SK-N-SH treated with all-trans-retinoic acid at 6 μM for 48 hours (cell line): ENCODE measurements at regions not wholly inside any gene's neighbourhood (a gene's known extent, or its start where the extent isn't known, plus 50 kb on each side); places are given as distances from the start of the nearest gene placed in this dataset.
A peak's percentile ranks its signal among the peaks of the same experiment; 100 is the strongest.

Source experiments
- RARB ChIP-seq: fragments of 250-450 bp; sonication (Bioruptor Pico); IDR thresholded peaks from 2 replicates; pipeline ENCODE4 v1.8.0; 2021; ENCODE audit warnings: mild to moderate bottlenecking, moderate library complexity
- SNAI2 ChIP-seq: fragments of 250-450 bp; sonication (Bioruptor Pico); IDR thresholded peaks from 2 replicates; pipeline ENCODE4 v1.5.0; 2020; ENCODE audit warnings: mild to moderate bottlenecking, moderate library complexity
- ZFP3 ChIP-seq: fragments of 250-450 bp; sonication (Bioruptor Pico); IDR thresholded peaks from 2 replicates; pipeline ENCODE4 v1.5.0; 2020; ENCODE audit warnings: mild to moderate bottlenecking, moderate library complexity
- ZNF70 ChIP-seq: fragments of 450-650 bp; formaldehyde crosslinking; IDR thresholded peaks from 2 replicates; pipeline ENCODE4 v1.5.0; 2020; ENCODE audit warnings: mild to moderate bottlenecking, moderate library complexity
- ZNF8 ChIP-seq: fragments of 450-650 bp; formaldehyde crosslinking; IDR thresholded peaks from 2 replicates; pipeline ENCODE4 v1.5.0; 2020; ENCODE audit warnings: mild to moderate bottlenecking, moderate library complexity
- TF ChIP-seq, protein P1 (sequence below): fragments of 250-450 bp; sonication (Bioruptor Pico); IDR thresholded peaks from 2 replicates; pipeline ENCODE4 v1.8.0; 2020; ENCODE audit warnings: mild to moderate bottlenecking, moderate library complexity, borderline replicate concordance
- TF ChIP-seq, protein P2 (sequence below): fragments of 250-450 bp; sonication (Bioruptor Pico); IDR thresholded peaks from 2 replicates; pipeline ENCODE4 v1.5.0; 2020; ENCODE audit warnings: mild to moderate bottlenecking, moderate library complexity
- TF ChIP-seq, protein P3 (sequence below): fragments of 250-450 bp; sonication (Bioruptor Pico); IDR thresholded peaks from 2 replicates; pipeline ENCODE4 v1.5.1; 2021; ENCODE audit warnings: mild to moderate bottlenecking, moderate library complexity

DNA sequence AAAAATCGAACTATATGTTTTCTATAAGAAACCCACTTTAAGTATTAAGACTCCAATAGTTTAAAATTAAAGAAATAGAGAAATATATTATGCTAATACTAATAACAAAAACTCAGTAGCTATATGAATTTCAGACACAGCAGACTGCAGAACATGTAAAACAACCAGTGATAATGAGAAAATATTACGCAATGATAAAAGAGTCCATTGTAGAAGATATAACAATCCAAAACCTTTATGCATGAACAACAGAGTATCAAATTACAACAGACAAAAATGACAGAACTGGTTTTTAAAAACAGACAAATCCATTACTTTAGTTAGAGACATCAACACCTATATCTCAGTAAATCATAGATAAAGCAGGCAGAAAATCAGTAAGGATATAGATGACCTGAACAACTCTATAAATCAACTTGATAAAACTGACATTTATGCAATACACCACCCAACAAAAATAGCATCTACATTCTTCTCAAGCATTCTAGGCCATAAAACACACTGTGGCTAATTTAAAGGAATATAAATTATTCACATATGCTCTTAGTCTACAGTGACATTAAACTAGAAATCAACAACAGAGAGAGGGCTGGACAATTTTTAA, 669.5 kb upstream of the GHITM start:
- TF ChIP-seq, protein P1, sequence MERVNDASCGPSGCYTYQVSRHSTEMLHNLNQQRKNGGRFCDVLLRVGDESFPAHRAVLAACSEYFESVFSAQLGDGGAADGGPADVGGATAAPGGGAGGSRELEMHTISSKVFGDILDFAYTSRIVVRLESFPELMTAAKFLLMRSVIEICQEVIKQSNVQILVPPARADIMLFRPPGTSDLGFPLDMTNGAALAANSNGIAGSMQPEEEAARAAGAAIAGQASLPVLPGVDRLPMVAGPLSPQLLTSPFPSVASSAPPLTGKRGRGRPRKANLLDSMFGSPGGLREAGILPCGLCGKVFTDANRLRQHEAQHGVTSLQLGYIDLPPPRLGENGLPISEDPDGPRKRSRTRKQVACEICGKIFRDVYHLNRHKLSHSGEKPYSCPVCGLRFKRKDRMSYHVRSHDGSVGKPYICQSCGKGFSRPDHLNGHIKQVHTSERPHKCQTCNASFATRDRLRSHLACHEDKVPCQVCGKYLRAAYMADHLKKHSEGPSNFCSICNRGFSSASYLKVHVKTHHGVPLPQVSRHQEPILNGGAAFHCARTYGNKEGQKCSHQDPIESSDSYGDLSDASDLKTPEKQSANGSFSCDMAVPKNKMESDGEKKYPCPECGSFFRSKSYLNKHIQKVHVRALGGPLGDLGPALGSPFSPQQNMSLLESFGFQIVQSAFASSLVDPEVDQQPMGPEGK (CRISPR knock-in tag) = no peak
- TF ChIP-seq ZNF70 (CRISPR knock-in tag) (no peak), ZNF8 (CRISPR knock-in tag) (no peak), ZFP3 (CRISPR knock-in tag) (no peak), RARB (no peak), SNAI2 (CRISPR knock-in tag) (no peak)
- TF ChIP-seq, protein P2, sequence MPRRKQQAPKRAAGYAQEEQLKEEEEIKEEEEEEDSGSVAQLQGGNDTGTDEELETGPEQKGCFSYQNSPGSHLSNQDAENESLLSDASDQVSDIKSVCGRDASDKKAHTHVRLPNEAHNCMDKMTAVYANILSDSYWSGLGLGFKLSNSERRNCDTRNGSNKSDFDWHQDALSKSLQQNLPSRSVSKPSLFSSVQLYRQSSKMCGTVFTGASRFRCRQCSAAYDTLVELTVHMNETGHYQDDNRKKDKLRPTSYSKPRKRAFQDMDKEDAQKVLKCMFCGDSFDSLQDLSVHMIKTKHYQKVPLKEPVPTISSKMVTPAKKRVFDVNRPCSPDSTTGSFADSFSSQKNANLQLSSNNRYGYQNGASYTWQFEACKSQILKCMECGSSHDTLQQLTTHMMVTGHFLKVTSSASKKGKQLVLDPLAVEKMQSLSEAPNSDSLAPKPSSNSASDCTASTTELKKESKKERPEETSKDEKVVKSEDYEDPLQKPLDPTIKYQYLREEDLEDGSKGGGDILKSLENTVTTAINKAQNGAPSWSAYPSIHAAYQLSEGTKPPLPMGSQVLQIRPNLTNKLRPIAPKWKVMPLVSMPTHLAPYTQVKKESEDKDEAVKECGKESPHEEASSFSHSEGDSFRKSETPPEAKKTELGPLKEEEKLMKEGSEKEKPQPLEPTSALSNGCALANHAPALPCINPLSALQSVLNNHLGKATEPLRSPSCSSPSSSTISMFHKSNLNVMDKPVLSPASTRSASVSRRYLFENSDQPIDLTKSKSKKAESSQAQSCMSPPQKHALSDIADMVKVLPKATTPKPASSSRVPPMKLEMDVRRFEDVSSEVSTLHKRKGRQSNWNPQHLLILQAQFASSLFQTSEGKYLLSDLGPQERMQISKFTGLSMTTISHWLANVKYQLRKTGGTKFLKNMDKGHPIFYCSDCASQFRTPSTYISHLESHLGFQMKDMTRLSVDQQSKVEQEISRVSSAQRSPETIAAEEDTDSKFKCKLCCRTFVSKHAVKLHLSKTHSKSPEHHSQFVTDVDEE = peak; percentile 68; the same call in 1 of the 2 replicates
- TF ChIP-seq, protein P3, sequence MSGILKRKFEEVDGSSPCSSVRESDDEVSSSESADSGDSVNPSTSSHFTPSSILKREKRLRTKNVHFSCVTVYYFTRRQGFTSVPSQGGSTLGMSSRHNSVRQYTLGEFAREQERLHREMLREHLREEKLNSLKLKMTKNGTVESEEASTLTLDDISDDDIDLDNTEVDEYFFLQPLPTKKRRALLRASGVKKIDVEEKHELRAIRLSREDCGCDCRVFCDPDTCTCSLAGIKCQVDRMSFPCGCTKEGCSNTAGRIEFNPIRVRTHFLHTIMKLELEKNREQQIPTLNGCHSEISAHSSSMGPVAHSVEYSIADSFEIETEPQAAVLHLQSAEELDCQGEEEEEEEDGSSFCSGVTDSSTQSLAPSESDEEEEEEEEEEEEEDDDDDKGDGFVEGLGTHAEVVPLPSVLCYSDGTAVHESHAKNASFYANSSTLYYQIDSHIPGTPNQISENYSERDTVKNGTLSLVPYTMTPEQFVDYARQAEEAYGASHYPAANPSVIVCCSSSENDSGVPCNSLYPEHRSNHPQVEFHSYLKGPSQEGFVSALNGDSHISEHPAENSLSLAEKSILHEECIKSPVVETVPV (CRISPR knock-in tag) = peak; percentile 92; the same call in 1 of the 2 replicates
